HEK293T (cell line): ENCODE measurements at regions not wholly inside any gene's neighbourhood (a gene's known extent, or its start where the extent isn't known, plus 50 kb on each side); places are given as distances from the start of the nearest gene placed in this dataset.

Source experiments
- BHLHE40 ChIP-seq: fragments of 450-650 bp; IDR thresholded peaks from 2 replicates; pipeline ENCODE4 v1.6.1; 2016; ENCODE audit warnings: mild to moderate bottlenecking, moderate library complexity, borderline replicate concordance
- CTBP1 ChIP-seq: fragments of 450-650 bp; IDR thresholded peaks from 2 replicates; pipeline ENCODE4 v1.6.1; 2016; ENCODE audit warnings: borderline replicate concordance
- ELF4 ChIP-seq: fragments of 450-650 bp; IDR thresholded peaks from 2 replicates; pipeline ENCODE4 v1.6.1; 2017; ENCODE audit warnings: antibody characterized with exemption
- FOXA1 ChIP-seq: fragments of 450-650 bp; IDR thresholded peaks from 2 replicates; pipeline ENCODE4 v1.6.1; 2016; ENCODE audit warnings: mild to moderate bottlenecking
- FOXK2 ChIP-seq: fragments of 450-650 bp; IDR thresholded peaks from 2 replicates; pipeline ENCODE4 v1.6.1; 2016; ENCODE audit warnings: mild to moderate bottlenecking
- FOXM1 ChIP-seq: fragments of 450-650 bp; IDR thresholded peaks from 2 replicates; pipeline ENCODE4 v1.6.1; 2017; ENCODE audit warnings: mild to moderate bottlenecking, borderline replicate concordance
- HDGF ChIP-seq: fragments of 450-650 bp; IDR thresholded peaks from 2 replicates; pipeline ENCODE4 v1.6.1; 2017; ENCODE audit warnings: antibody characterized with exemption, borderline replicate concordance
- LEF1 ChIP-seq: fragments of 450-650 bp; IDR thresholded peaks from 2 replicates; pipeline ENCODE4 v1.6.1; 2017; ENCODE audit warnings: mild to moderate bottlenecking, borderline replicate concordance
- PKNOX1 ChIP-seq: fragments of 450-650 bp; IDR thresholded peaks from 2 replicates; pipeline ENCODE4 v1.6.1; 2016
- SP1 ChIP-seq: fragments of 450-650 bp; IDR thresholded peaks from 2 replicates; pipeline ENCODE4 v1.6.1; 2017
- SUZ12 ChIP-seq: fragments of 450-650 bp; IDR thresholded peaks from 2 replicates; pipeline ENCODE4 v1.6.1; 2016; ENCODE audit warnings: mild to moderate bottlenecking
- TARDBP ChIP-seq: fragments of 450-650 bp; IDR thresholded peaks from 2 replicates; pipeline ENCODE4 v1.6.1; 2016
- ZNF384 ChIP-seq: fragments of 450-650 bp; IDR thresholded peaks from 2 replicates; pipeline ENCODE4 v1.6.1; 2016

- no peak for TF ChIP-seq FOXK2
- TF ChIP-seq SUZ12 = no peak
- no peak for TF ChIP-seq SP1
- TF ChIP-seq PKNOX1 = no peak
- 0 out of 2 replicates have a peak, but pooled peaks have one; percentile 22 for TF ChIP-seq ZNF384
- no peak for TF ChIP-seq BHLHE40
- TF ChIP-seq ELF4 = no peak
- no peak for TF ChIP-seq HDGF
- TF ChIP-seq CTBP1 = no peak
- TF ChIP-seq FOXM1 = no peak
- no peak for TF ChIP-seq TARDBP
- TF ChIP-seq LEF1 = no peak
- no peak for TF ChIP-seq FOXA1
Measured at GRCh38 chr1:230573658-230574057, 68.6 kb upstream of the COG2 start.
